ENCODE measurements at regions not wholly inside any gene's neighbourhood (a gene's known extent, or its start where the extent isn't known, plus 50 kb on each side); places are given as distances from the start of the nearest gene placed in this dataset.

- no peak overlapping the region for H3K9ac ChIP-seq (ENCODE audit: insufficient read depth, low read length, poor library complexity, severe bottlenecking)
- H3K9me3 Mint-ChIP-seq = peaks cover 0 to 8% (median 1%) of the 10 kb centered on the region in 7 donors
- peaks cover 21% of the 10 kb centered on the region for H3K4me1 Mint-ChIP-seq
- H2AFZ ChIP-seq (ENCODE audit: insufficient read depth, low read depth, low read length, poor library complexity, severe bottlenecking) = peak overlapping the region; percentile 43
- H3K4me1 ChIP-seq (ENCODE audit: control insufficient read depth in 1 of 2, insufficient read depth in 2 of 2, low read length in 2 of 2) = peaks cover 16 to 21% of the 10 kb centered on the region in 2 donors
- DNase-seq = no peak
- H3K79me2 ChIP-seq (ENCODE audit: insufficient read depth, low read length) = no peaks in the 10 kb centered on the region
- peaks cover 0 to 5% (median 0%) of the 10 kb centered on the region in 3 donors for H3K27me3 Mint-ChIP-seq (ENCODE audit: low read depth in 3 of 3)
- H3K4me2 ChIP-seq (replicated peaks; ENCODE audit: extremely low read depth, low read length, poor library complexity, severe bottlenecking) = no peak overlapping the region
- no CpG with 5 or more reads among the region's 7 CpGs for WGBS (ENCODE audit: insufficient coverage)
- intact Hi-C loops (cut with micrococcal nuclease) = no loop called here
- no peaks in the 10 kb centered on the region for H3K27me3 ChIP-seq (ENCODE audit: control insufficient read depth in 2 of 2, insufficient read depth in 2 of 2, low read length in 2 of 2)
- no peaks in the 10 kb centered on the region for H4K20me1 ChIP-seq (ENCODE audit: insufficient read depth, low read length)
- H3K9me3 ChIP-seq (replicated peaks in 1 of 2; ENCODE audit: control insufficient read depth in 1 of 2, insufficient read depth in 1 of 2, low read length in 2 of 2) = no peaks in the 10 kb centered on the region
- H3K27ac ChIP-seq (ENCODE audit: low read depth in 1 of 2, low read length in 2 of 2) = no peak overlapping the region
- H3K36me3 Mint-ChIP-seq = peaks cover 0 to 6% of the 10 kb centered on the region in 2 donors
- no peaks in the 10 kb centered on the region for H3K36me3 ChIP-seq (replicated peaks in 1 of 2; ENCODE audit: control insufficient read depth in 1 of 2, insufficient read depth in 2 of 2, low read length in 2 of 2)
- peak overlapping the region in 2 of 7 donors; percentile 7 to 55 for H3K27ac Mint-ChIP-seq
- H3K4me3 ChIP-seq (replicated peaks in 1 of 3; ENCODE audit: low read depth in 2 of 3, low read length in 3 of 3) = no peak overlapping the region
- H3K4me3 Mint-ChIP-seq = no peak overlapping the region
- no peak for TF ChIP-seq CTCF (IDR thresholded peaks at IDR 0.05)
These were observed 77.6 kb upstream of the PARP11 start for GRCh38 chr12:3950714-3951320.

- no peak overlapping the region for H2AFZ ChIP-seq (ENCODE audit: insufficient read depth, low read depth, low read length, poor library complexity, severe bottlenecking)
- peaks cover 16 to 21% of the 10 kb centered on the region in 2 donors for H3K4me1 ChIP-seq (ENCODE audit: control insufficient read depth in 1 of 2, insufficient read depth in 2 of 2, low read length in 2 of 2)
- H3K9me3 ChIP-seq (replicated peaks in 1 of 2; ENCODE audit: control insufficient read depth in 1 of 2, insufficient read depth in 1 of 2, low read length in 2 of 2) = no peaks in the 10 kb centered on the region
- H3K9ac ChIP-seq (ENCODE audit: insufficient read depth, low read length, poor library complexity, severe bottlenecking) = no peak overlapping the region
- Mint-ChIP-seq H3K36me3 (peaks cover 0 to 6% of the 10 kb centered on the region in 2 donors), H3K27ac (peak overlapping the region; percentile 70 to 88 (median 77)), H3K9me3 (peaks cover 0 to 10% (median 1%) of the 10 kb centered on the region in 7 donors), H3K27me3 (ENCODE audit: low read depth in 3 of 3) (peaks cover 0 to 3% (median 1%) of the 10 kb centered on the region in 3 donors), H3K4me1 (peaks cover 24% of the 10 kb centered on the region), H3K4me3 (peak overlapping the region in 1 of 2 donors; percentile 66)
- no peaks in the 10 kb centered on the region for H3K79me2 ChIP-seq (ENCODE audit: insufficient read depth, low read length)
- H3K27ac ChIP-seq (ENCODE audit: low read depth in 1 of 2, low read length in 2 of 2) = peak overlapping the region in 1 of 2 donors; percentile 75
- H3K27me3 ChIP-seq (ENCODE audit: control insufficient read depth in 2 of 2, insufficient read depth in 2 of 2, low read length in 2 of 2) = no peaks in the 10 kb centered on the region
- no peaks in the 10 kb centered on the region for H4K20me1 ChIP-seq (ENCODE audit: insufficient read depth, low read length)
- no peak for TF ChIP-seq CTCF (IDR thresholded peaks at IDR 0.05)
- DNase-seq = peak in 2 of 3 donors; percentile 21 to 29
- WGBS (ENCODE audit: insufficient coverage) = no CpG with 5 or more reads among the region's 5 CpGs
- H3K4me2 ChIP-seq (replicated peaks; ENCODE audit: extremely low read depth, low read length, poor library complexity, severe bottlenecking) = peak overlapping the region; percentile 20
- H3K36me3 ChIP-seq (replicated peaks in 1 of 2; ENCODE audit: control insufficient read depth in 1 of 2, insufficient read depth in 2 of 2, low read length in 2 of 2) = no peaks in the 10 kb centered on the region
- peak overlapping the region in 1 of 3 experiments; percentile 42 for H3K4me3 ChIP-seq (replicated peaks in 1 of 3; ENCODE audit: low read depth in 2 of 3, low read length in 3 of 3)
- intact Hi-C loops (cut with micrococcal nuclease) = loop anchor here in 1 of 2 donors (10.0 kb wide), 1 partner anchor 53 kb away; no protein-coding TSS in a partner anchor
These were observed 74.6 kb upstream of the PARP11 start for GRCh38 chr12:3947781-3948180.
